HCT116 (cell line): ENCODE measurements at regions not wholly inside any gene's neighbourhood (a gene's known extent, or its start where the extent isn't known, plus 50 kb on each side); places are given as distances from the start of the nearest gene placed in this dataset.
A peak's percentile ranks its signal among the peaks of the same experiment; 100 is the strongest.

ENCODE experiments used
- ATAC-seq: fragments of 200-7000 bp; cut with Tn5 transposase; 2 replicates; pipeline ENCODE4 v1.9.1; 2020; ENCODE audit warnings: mild to moderate bottlenecking, moderate library complexity
- BruUV-seq: library from RNA; stranded (reverse); fragments of 400-500 nt; replicated peaks from 2 replicates; lab custom pipeline; 2021; lab: Mats Ljungman, UMichigan
- CTCF ChIA-PET: fragments of 300-600 bp; sonication (Branson Sonifier 250); formaldehyde crosslinking; loops from one replicate; lab custom pipeline; 2021; ENCODE audit warnings: antibody characterized with exemption; lab: Charles Lee
- POLR2A ChIA-PET: fragments of 300-600, 350-600 bp; sonication (Branson Sonifier 250); formaldehyde crosslinking; loops from one replicate; lab custom pipeline; 2021; ENCODE audit warnings: antibody characterized with exemption; lab: Charles Lee
- RAD21 ChIA-PET, 2 experiments: fragments of 300-600 bp; sonication (Branson Sonifier 250); formaldehyde crosslinking; loops; one replicate each; lab custom pipeline; 2023; ENCODE audit warnings: low total read pairs in 2 of 2; ENCODE audit not compliant: uncharacterized antibody in 2 of 2, unreplicated experiment in 2 of 2, low non-redundant PET in 1 of 2; lab: Charles Lee
- DNase-seq: peaks from one replicate; pipeline ENCODE4 v3.0.0-alpha.2; 2010; ENCODE audit warnings: low read depth, low spot score
- H2AFZ ChIP-seq: fragments of 200-600 bp; shearing (Covaris generic), sonication (generic); 2 replicates; pipeline ENCODE4 v1.6.1; 2017; ENCODE audit warnings: low read depth, mixed run types, mixed read lengths, antibody characterized with exemption, low read length; ENCODE audit not compliant: poor library complexity, severe bottlenecking
- H3K27ac ChIP-seq: 2 replicates; pipeline ENCODE4 v1.5.1; 2012; ENCODE audit warnings: low read depth, low read length
- H3K27me3 ChIP-seq: fragments of 200-600 bp; sonication (generic); 2 replicates; pipeline ENCODE4 v1.6.1; 2016; ENCODE audit warnings: mixed run types, low read length, mixed read lengths; ENCODE audit not compliant: insufficient read depth
- H3K36me3 ChIP-seq, 2 experiments: fragments of 200-500 bp in 1 of 2; fragments of 200-600 bp in 1 of 2; sonication (Bioruptor generic) in 1 of 2; sonication (generic) in 1 of 2; 2 replicates each; pipeline versions ENCODE4 v1.5.1 to v1.6.1; 2014 to 2016; ENCODE audit warnings: low read length in 2 of 2, inconsistent platforms in 1 of 2, mixed read lengths in 1 of 2, mixed run types in 1 of 2; ENCODE audit not compliant: insufficient read depth in 2 of 2, control insufficient read depth in 1 of 2
- H3K4me1 ChIP-seq, 2 experiments: fragments of 200-600 bp in 1 of 2; sonication (generic) in 1 of 2; 2 replicates each; pipeline versions ENCODE4 v1.5.1 to v1.6.1; 2012 to 2017; ENCODE audit warnings: low read length in 2 of 2, inconsistent platforms in 1 of 2, mild to moderate bottlenecking in 1 of 2, mixed read lengths in 1 of 2, mixed run types in 1 of 2, moderate library complexity in 1 of 2; ENCODE audit not compliant: insufficient read depth in 2 of 2, control insufficient read depth in 1 of 2
- H3K4me2 ChIP-seq: fragments of 200-600 bp; sonication (generic); 2 replicates; pipeline ENCODE4 v1.6.1; 2017; ENCODE audit warnings: mixed run types, low read length, mixed read lengths
- H3K4me3 ChIP-seq, 2 experiments: fragments of 200-600 bp in 1 of 2; sonication (generic) in 1 of 2; replicated peaks in 1 of 2; 2 replicates each; pipeline ENCODE4 v1.5.1; 2011 to 2016; ENCODE audit warnings: low read length in 2 of 2, control low read depth in 1 of 2, low read depth in 1 of 2, mild to moderate bottlenecking in 1 of 2, mixed read lengths in 1 of 2, mixed run types in 1 of 2
- H3K79me2 ChIP-seq: fragments of 200-600 bp; sonication (generic); 2 replicates; pipeline ENCODE4 v1.6.1; 2017; ENCODE audit warnings: mild to moderate bottlenecking, mixed run types, low read length, moderate library complexity, mixed read lengths; ENCODE audit not compliant: insufficient read depth
- H3K9ac ChIP-seq: fragments of 200-600 bp; sonication (generic); 2 replicates; pipeline ENCODE4 v1.6.1; 2016; ENCODE audit warnings: low read length, mixed read lengths
- H3K9me2 ChIP-seq: fragments of 200-600 bp; sonication (generic), shearing (Covaris generic); 2 replicates; pipeline ENCODE4 v1.6.1; 2017; ENCODE audit warnings: mixed run types, mild to moderate bottlenecking, moderate library complexity; ENCODE audit not compliant: insufficient read depth
- H3K9me3 ChIP-seq, 2 experiments: fragments of 200-500 bp in 1 of 2; fragments of 200-600 bp in 1 of 2; sonication (Bioruptor generic) in 1 of 2; sonication (generic) in 1 of 2; 2 replicates each; pipeline ENCODE4 v1.6.1; 2014 to 2017; ENCODE audit warnings: low read length in 2 of 2, mixed read lengths in 2 of 2, inconsistent platforms in 1 of 2, low read depth in 1 of 2, mild to moderate bottlenecking in 1 of 2, mixed run types in 1 of 2, moderate library complexity in 1 of 2; ENCODE audit not compliant: control insufficient read depth in 1 of 2, insufficient read depth in 1 of 2
- H4K20me1 ChIP-seq: fragments of 200-600 bp; sonication (generic), shearing (Covaris generic); 2 replicates; pipeline ENCODE4 v1.6.1; 2017; ENCODE audit warnings: mixed run types, mild to moderate bottlenecking, moderate library complexity; ENCODE audit not compliant: insufficient read depth
- CBX3 ChIP-seq: IDR thresholded peaks from 2 replicates; pipeline ENCODE4 v1.6.1; 2012; ENCODE audit warnings: low read depth
- CEBPB ChIP-seq: IDR thresholded peaks from 2 replicates; pipeline ENCODE4 v1.6.1; 2012; ENCODE audit warnings: low read depth
- ELF1 ChIP-seq: IDR thresholded peaks from 2 replicates; pipeline ENCODE4 v1.6.1; 2012; ENCODE audit warnings: low read depth, borderline replicate concordance
- EZH2 ChIP-seq: fragments of 200-600 bp; sonication (generic); IDR thresholded peaks from 2 replicates; pipeline ENCODE4 v1.6.1; 2017; ENCODE audit warnings: antibody characterized with exemption, mixed run types
- FOSL1 ChIP-seq: IDR thresholded peaks from 2 replicates; pipeline ENCODE4 v1.6.1; 2012; ENCODE audit warnings: low read depth
- POLR2A ChIP-seq: IDR thresholded peaks from 2 replicates; pipeline ENCODE4 v1.7.0; 2011; ENCODE audit warnings: borderline replicate concordance; ENCODE audit not compliant: insufficient read depth, insufficient read length; ENCODE audit errors: extremely low read depth
- POLR2AphosphoS5 ChIP-seq: IDR thresholded peaks from 2 replicates; pipeline ENCODE4 v1.6.1; 2011; ENCODE audit warnings: mild to moderate bottlenecking, low read depth, low read length, moderate library complexity
- RAD21 ChIP-seq: IDR thresholded peaks from 2 replicates; pipeline ENCODE4 v1.6.1; 2012; ENCODE audit warnings: low read depth, mild to moderate bottlenecking
- SIN3A ChIP-seq: IDR thresholded peaks from 2 replicates; pipeline ENCODE4 v1.6.1; 2012; ENCODE audit warnings: low read depth
- YY1 ChIP-seq: IDR thresholded peaks from 2 replicates; pipeline ENCODE4 v1.6.1; 2011; ENCODE audit warnings: low read length, low read depth, moderate library complexity, mild to moderate bottlenecking; ENCODE audit not compliant: insufficient replicate concordance; ENCODE audit errors: extremely low read depth
- intact Hi-C: fragments of 100-400 bp; cut with micrococcal nuclease; formaldehyde crosslinking; loops from 2 replicates; pipeline ENCODE4 v1.10.0; 2022
- TF ChIP-seq, protein P1 (sequence below): IDR thresholded peaks from 2 replicates; pipeline ENCODE4 v1.6.1; 2012
- TF ChIP-seq, protein P2 (sequence below): IDR thresholded peaks from 2 replicates; pipeline ENCODE4 v1.6.1; 2012
- TF ChIP-seq, protein P3 (sequence below): IDR thresholded peaks from 2 replicates; pipeline ENCODE4 v1.6.1; 2012; ENCODE audit warnings: low read depth
- TF ChIP-seq, protein P4 (sequence below): IDR thresholded peaks from 2 replicates; pipeline ENCODE4 v1.6.1; 2011; ENCODE audit warnings: mild to moderate bottlenecking, low read length, moderate library complexity; ENCODE audit not compliant: insufficient replicate concordance; ENCODE audit errors: extremely low read depth
- TF ChIP-seq, protein P5 (sequence below), 3 experiments: fragments of 200-600 bp in 1 of 3; sonication (generic) in 1 of 3; IDR thresholded peaks in 2 of 3; conservative IDR thresholded peaks in 1 of 3; 2 replicates each; pipeline ENCODE4 v1.5.1; 2012 to 2017; ENCODE audit warnings: low read depth in 2 of 3, low read length in 2 of 3, antibody characterized with exemption in 1 of 3, borderline replicate concordance in 1 of 3, control low read depth in 1 of 3, mild to moderate bottlenecking in 1 of 3, mixed read lengths in 1 of 3, mixed run types in 1 of 3, moderate library complexity in 1 of 3; ENCODE audit not compliant: insufficient read depth in 1 of 3

DNA sequence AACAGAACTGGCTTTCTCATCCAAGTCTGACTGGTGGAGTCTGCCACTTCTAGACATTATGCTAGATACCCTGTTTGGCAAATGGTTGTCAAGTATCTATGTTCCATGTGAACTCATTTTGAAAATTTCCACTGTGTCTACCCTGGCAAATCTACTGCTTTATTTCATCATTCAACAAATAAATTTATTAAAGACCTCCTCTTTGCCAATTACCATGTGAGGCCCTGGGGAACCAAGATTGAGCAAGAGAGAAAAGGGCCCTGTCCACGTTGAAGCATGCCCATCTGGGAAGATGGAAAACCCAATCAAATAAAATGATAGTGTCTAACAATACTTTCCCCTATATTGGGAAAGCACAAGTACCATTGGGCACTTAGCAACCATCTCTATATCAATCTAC is 582.4 kb downstream of the IRS1 start:
- no peaks in the 10 kb centered on the region for H3K9me2 ChIP-seq
- intact Hi-C loops, result loop anchor here (2.0 to 10.0 kb wide), 6 partner anchors 102 to 768 kb away; no protein-coding TSS in a partner anchor
- CTCF ChIA-PET, result interaction anchor here (2.1 to 2.5 kb wide), 2 partner anchors 10 to 584 kb away, joined by 7 to 12 read pairs; partner anchors contain the start of gene IRS1
- H3K36me3 ChIP-seq, result 0 out of 4 replicates have a peak, but pooled peaks cover 0 to 4% of the 10 kb centered on the region in 2 experiments
- no TSS peak for BruUV-seq
- DNase-seq (no peak), ATAC-seq (no peak)
- H3K79me2 ChIP-seq, result no peaks in the 10 kb centered on the region
- TF ChIP-seq, protein P1, sequence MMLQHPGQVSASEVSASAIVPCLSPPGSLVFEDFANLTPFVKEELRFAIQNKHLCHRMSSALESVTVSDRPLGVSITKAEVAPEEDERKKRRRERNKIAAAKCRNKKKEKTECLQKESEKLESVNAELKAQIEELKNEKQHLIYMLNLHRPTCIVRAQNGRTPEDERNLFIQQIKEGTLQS, result no peak
- TF ChIP-seq ELF1, result no peak
- TF ChIP-seq EZH2, result no peak
- TF ChIP-seq POLR2AphosphoS5, result no peak
- TF ChIP-seq CEBPB, result no peak
- TF ChIP-seq YY1, result no peak
- TF ChIP-seq, protein P2, sequence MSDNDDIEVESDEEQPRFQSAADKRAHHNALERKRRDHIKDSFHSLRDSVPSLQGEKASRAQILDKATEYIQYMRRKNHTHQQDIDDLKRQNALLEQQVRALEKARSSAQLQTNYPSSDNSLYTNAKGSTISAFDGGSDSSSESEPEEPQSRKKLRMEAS, result no peak
- TF ChIP-seq, protein P3, sequence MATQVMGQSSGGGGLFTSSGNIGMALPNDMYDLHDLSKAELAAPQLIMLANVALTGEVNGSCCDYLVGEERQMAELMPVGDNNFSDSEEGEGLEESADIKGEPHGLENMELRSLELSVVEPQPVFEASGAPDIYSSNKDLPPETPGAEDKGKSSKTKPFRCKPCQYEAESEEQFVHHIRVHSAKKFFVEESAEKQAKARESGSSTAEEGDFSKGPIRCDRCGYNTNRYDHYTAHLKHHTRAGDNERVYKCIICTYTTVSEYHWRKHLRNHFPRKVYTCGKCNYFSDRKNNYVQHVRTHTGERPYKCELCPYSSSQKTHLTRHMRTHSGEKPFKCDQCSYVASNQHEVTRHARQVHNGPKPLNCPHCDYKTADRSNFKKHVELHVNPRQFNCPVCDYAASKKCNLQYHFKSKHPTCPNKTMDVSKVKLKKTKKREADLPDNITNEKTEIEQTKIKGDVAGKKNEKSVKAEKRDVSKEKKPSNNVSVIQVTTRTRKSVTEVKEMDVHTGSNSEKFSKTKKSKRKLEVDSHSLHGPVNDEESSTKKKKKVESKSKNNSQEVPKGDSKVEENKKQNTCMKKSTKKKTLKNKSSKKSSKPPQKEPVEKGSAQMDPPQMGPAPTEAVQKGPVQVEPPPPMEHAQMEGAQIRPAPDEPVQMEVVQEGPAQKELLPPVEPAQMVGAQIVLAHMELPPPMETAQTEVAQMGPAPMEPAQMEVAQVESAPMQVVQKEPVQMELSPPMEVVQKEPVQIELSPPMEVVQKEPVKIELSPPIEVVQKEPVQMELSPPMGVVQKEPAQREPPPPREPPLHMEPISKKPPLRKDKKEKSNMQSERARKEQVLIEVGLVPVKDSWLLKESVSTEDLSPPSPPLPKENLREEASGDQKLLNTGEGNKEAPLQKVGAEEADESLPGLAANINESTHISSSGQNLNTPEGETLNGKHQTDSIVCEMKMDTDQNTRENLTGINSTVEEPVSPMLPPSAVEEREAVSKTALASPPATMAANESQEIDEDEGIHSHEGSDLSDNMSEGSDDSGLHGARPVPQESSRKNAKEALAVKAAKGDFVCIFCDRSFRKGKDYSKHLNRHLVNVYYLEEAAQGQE, result no peak
- TF ChIP-seq, protein P4, sequence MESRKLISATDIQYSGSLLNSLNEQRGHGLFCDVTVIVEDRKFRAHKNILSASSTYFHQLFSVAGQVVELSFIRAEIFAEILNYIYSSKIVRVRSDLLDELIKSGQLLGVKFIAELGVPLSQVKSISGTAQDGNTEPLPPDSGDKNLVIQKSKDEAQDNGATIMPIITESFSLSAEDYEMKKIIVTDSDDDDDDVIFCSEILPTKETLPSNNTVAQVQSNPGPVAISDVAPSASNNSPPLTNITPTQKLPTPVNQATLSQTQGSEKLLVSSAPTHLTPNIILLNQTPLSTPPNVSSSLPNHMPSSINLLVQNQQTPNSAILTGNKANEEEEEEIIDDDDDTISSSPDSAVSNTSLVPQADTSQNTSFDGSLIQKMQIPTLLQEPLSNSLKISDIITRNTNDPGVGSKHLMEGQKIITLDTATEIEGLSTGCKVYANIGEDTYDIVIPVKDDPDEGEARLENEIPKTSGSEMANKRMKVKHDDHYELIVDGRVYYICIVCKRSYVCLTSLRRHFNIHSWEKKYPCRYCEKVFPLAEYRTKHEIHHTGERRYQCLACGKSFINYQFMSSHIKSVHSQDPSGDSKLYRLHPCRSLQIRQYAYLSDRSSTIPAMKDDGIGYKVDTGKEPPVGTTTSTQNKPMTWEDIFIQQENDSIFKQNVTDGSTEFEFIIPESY, result no peak
- TF ChIP-seq CBX3, result no peak
- no peak for TF ChIP-seq FOSL1
- TF ChIP-seq SIN3A, result no peak
- no peak for TF ChIP-seq POLR2A
- TF ChIP-seq, protein P5, sequence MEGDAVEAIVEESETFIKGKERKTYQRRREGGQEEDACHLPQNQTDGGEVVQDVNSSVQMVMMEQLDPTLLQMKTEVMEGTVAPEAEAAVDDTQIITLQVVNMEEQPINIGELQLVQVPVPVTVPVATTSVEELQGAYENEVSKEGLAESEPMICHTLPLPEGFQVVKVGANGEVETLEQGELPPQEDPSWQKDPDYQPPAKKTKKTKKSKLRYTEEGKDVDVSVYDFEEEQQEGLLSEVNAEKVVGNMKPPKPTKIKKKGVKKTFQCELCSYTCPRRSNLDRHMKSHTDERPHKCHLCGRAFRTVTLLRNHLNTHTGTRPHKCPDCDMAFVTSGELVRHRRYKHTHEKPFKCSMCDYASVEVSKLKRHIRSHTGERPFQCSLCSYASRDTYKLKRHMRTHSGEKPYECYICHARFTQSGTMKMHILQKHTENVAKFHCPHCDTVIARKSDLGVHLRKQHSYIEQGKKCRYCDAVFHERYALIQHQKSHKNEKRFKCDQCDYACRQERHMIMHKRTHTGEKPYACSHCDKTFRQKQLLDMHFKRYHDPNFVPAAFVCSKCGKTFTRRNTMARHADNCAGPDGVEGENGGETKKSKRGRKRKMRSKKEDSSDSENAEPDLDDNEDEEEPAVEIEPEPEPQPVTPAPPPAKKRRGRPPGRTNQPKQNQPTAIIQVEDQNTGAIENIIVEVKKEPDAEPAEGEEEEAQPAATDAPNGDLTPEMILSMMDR (IDR thresholded peaks at IDR 0.05 in 2 of 3, conservative IDR thresholded peaks at IDR 0.05 in 1 of 3; ENCODE audit: borderline replicate concordance in 1 of 3, insufficient read depth in 1 of 3, low read depth in 2 of 3, low read length in 2 of 3), result no peak
- TF ChIP-seq RAD21, result no peak
- H3K4me2 ChIP-seq, result no peak overlapping the region
- H3K9ac ChIP-seq, result no peak overlapping the region
- no peaks in the 10 kb centered on the region for H4K20me1 ChIP-seq
- H3K9me3 ChIP-seq, result no peaks in the 10 kb centered on the region
- RAD21 ChIA-PET, result no interaction called here
- H2AFZ ChIP-seq, result no peak overlapping the region
- H3K27me3 ChIP-seq, result no peaks in the 10 kb centered on the region
- POLR2A ChIA-PET, result no interaction called here
- H3K4me3 ChIP-seq, result no peak overlapping the region
- H3K27ac ChIP-seq, result peak overlapping the region; percentile 94
- peaks cover 32 to 44% of the 10 kb centered on the region in 2 experiments for H3K4me1 ChIP-seq
